ENCODE measurements at regions not wholly inside any gene's neighbourhood (a gene's known extent, or its start where the extent isn't known, plus 50 kb on each side); places are given as distances from the start of the nearest gene placed in this dataset.
A peak's percentile ranks its signal among the peaks of the same experiment; 100 is the strongest.

GRCh38 chr13:85445534-85445933, 353.7 kb downstream of the SLITRK6 start:
- no peak for DNase-seq

GRCh38 chr13:85441975-85442374, 357.2 kb downstream of the SLITRK6 start:
- no peak for DNase-seq

- DNase-seq = no peak
Measured at GRCh38 chr13:85441364-85441763, 357.9 kb downstream of the SLITRK6 start.

GRCh38 chr13:85436029-85436428, 363.2 kb downstream of the SLITRK6 start:
- DNase-seq = no peak

- no peak for DNase-seq
Measured at GRCh38 chr13:85434927-85435326, 364.3 kb downstream of the SLITRK6 start.

- no peak for DNase-seq
Measured at GRCh38 chr13:85432881-85433280, 366.3 kb downstream of the SLITRK6 start.

GRCh38 chr13:85431720-85432119, 367.5 kb downstream of the SLITRK6 start:
- DNase-seq = no peak

- DNase-seq = no peak
Measured at GRCh38 chr13:85430216-85430794, 368.9 kb downstream of the SLITRK6 start.

GRCh38 chr13:85427416-85427815, 371.8 kb downstream of the SLITRK6 start:
- DNase-seq = peak; percentile 1

- peak; percentile 31 for DNase-seq
Measured at GRCh38 chr13:85420136-85420535, 379.1 kb downstream of the SLITRK6 start.

- DNase-seq = peak; percentile 20
Measured at GRCh38 chr13:85419611-85420010, 379.6 kb downstream of the SLITRK6 start.

GRCh38 chr13:85417807-85418206, 381.4 kb downstream of the SLITRK6 start:
- no peak for DNase-seq

GRCh38 chr13:85413664-85414063, 385.6 kb downstream of the SLITRK6 start:
- DNase-seq = no peak

GRCh38 chr13:85412448-85412847, 386.8 kb downstream of the SLITRK6 start:
- DNase-seq = no peak

- no peak for DNase-seq
Measured at GRCh38 chr13:85411591-85411990, 387.6 kb downstream of the SLITRK6 start.

- no peak for DNase-seq
Measured at GRCh38 chr13:85408415-85408814, 390.8 kb downstream of the SLITRK6 start.

- no peak for DNase-seq
Measured at GRCh38 chr13:85406269-85406975, 392.8 kb downstream of the SLITRK6 start.

- no peak for DNase-seq
Measured at GRCh38 chr13:85405316-85405897, 393.8 kb downstream of the SLITRK6 start.

GRCh38 chr13:85386424-85386823, 412.8 kb downstream of the SLITRK6 start:
- DNase-seq = peak; percentile 64

GRCh38 chr13:85383291-85383690, 415.9 kb downstream of the SLITRK6 start:
- peak; percentile 1 for DNase-seq

- no peak for DNase-seq
Measured at GRCh38 chr13:85381082-85381481, 418.1 kb downstream of the SLITRK6 start.

- DNase-seq = no peak
Measured at GRCh38 chr13:85379991-85380390, 419.2 kb downstream of the SLITRK6 start.

- no peak for DNase-seq
Measured at GRCh38 chr13:85379433-85379832, 419.8 kb downstream of the SLITRK6 start.

GRCh38 chr13:85377783-85378182, 421.4 kb downstream of the SLITRK6 start:
- no peak for DNase-seq
